Fibroblast of the conjunctiva (primary cell): ENCODE measurements at regions not wholly inside any gene's neighbourhood (a gene's known extent, or its start where the extent isn't known, plus 50 kb on each side); places are given as distances from the start of the nearest gene placed in this dataset.

Experiments used
- DNase-seq: peaks from one replicate; pipeline ENCODE4 v3.0.0-alpha.2; 2010; ENCODE audit warnings: low read depth

DNA sequence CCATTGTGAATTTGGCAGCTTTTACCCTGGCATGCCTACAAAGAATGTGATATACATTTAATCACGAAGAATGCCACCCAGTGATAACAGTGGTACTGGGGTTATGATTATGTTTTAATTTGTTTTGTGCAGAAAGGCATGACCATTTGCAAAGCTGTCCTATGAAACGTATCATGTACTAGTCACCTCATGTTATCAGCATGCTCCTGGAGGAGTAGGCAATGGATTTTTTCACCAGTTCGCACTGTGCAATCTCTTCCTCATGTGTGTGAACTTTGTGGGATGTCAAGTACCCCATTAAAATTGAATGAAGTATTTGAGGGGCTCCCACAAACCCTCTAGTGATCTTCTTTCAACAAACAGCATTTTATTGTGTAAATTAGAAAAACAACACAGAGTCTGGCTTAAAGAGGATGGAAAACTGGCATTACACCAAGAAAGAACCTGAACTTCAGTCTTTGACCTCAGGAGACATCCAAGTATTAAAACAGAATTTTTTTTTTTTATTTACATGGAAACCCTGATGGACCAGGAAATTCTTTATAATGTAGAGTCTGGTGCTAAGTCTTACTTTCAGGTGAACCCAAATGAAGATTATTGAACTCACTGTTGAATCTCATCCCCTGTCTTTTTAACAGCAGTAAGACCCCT lies 200.6 kb upstream of the PGRMC2 start:
- DNase-seq, result no peak

DNA sequence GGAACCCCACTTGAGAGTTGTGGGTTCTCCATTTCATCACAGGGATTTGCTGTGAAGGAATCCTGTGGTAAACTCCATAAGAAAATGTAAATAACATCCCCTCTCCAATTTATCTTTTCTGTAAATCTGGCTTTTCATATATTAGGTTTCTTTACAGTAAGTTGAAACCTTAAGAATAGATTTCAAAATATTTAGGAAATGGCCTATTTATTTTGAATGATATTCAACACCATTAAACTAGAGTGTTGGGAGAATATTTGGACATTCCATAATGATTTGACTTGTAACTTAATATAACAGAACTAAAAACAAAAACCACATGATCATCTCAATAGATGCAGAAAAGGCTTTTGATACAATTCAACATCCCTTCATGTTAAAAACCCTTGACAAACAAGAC lies 197.3 kb upstream of the PGRMC2 start:
- no peak for DNase-seq

DNA sequence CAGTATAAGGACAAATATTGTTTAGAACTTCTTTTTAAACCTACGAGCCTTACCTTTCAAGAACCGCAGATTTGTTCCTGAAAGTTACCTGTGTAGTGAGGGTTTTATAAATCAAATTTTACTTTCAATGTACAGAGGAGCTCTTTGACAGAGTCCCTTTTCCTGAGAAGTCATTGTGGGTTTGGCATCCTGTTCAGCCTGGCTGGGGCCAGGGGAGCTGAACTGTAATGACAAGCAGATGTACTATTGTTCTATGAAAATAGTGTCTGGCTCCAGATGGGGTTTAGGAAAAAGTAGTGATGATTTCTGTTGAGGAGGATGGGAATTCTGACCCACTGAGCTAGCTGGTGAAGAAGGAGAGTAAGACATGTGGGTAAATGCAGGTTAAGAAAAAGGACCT lies 196.2 kb upstream of the PGRMC2 start:
- DNase-seq, result peak; percentile 40

DNA sequence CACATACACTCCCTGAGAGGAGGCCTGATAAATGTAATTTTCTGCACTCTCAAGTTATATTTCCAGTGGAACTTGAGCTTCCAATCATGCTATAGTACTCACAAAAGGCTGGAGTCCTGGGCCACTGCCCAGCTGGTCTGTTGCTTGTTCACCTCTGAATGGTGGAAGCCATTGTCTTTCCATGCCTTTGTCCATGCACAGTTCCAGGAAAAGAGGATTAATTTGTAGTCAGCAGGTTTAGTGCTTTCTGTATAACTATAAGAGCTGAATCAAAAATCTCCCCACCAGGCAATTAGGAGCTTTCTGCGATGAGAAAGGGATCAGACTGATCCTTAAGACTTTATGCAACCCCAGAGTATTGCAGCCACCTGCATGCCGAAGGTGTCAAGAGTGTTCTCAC lies 195.4 kb upstream of the PGRMC2 start:
- DNase-seq, result no peak

DNA sequence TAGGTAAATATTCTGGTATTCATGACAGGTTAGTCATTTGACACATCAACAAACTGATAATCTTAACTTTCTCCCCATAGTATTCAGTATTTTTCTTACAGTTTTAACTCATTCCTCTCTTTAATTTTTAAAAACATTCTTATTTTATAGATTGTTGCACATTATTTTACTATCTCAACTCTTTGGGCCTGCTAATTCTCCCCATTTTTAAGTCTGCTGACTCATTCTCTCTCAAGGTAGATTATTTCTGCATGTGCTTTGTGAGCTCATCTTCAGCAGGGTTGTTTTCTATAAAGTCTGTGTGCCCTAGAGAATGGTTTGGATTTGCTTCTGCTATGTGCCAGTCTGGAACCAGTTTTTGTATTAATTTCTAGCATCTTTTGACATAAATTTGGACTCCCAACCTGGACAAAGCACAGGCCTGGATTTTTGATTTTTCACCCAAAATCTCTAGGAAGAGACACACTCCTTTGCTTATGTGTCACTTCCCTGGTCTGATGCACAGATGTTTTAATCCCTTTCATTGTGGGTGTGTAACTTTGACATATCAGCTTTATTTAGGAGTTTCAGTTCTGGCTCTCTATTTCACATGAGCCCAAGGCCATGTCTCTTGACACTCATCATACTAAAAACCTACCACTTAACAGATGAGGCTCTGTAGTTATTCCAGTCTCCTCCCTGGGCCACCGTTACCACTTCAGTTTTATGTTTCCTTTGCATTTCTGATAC lies 194.3 kb upstream of the PGRMC2 start:
- no peak for DNase-seq

DNA sequence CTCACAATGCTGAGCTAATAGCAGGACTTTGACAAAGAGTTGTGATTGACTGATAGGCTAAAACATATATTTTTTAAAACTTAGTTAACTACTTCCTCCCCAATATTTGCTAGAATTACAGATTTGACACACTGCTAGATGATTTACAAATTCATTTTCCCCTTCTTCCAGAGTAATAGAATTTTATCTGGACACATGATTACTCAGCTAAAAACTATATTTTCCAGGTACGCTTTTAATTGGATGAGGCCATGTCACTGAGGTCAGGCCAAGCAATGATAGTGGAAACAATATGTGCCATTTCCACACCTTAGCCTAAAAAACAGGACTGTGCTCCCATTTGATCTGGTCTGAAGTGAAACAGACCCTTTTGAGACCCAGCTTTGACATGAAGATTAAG lies 193.3 kb upstream of the PGRMC2 start:
- DNase-seq, result no peak

DNA sequence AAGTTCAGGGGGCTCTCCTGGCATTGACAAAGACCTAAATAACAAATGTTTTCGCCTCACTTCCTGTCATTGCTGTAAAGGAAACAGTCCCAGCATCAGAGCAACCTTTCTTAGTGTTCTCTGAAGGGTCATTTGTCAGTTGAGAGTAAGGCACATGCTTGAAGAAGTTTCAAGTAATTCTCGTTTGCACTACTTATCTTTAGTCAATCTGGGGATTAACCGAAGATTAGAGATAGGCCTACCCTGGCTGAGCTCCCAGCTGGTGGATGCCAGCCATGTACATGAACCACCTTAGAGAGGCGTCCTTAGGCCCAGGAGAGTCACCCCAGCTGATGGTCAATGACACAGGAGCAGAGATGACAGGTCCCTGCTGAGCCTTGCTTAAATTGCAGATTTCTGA lies 189.9 kb upstream of the PGRMC2 start:
- no peak for DNase-seq

DNA sequence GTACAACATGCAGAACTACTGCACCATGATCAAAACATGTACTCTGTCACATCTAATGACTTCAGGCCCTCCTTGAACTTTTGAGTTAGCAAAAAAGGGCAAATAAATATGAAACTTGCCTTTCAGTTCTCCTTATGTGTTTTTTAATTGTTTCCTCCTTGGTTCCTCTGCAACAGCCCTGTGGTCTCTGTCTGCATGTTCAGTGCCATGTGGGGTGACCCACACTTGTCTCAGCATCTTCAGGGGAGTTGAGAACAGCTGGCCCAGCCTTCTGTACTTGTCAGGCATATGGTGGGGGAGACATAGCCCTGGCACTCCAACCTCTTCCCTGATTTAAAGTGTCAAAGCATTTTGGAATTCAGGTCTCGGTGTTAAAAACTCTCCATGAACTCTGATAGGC lies 188.0 kb upstream of the PGRMC2 start:
- DNase-seq, result no peak

DNA sequence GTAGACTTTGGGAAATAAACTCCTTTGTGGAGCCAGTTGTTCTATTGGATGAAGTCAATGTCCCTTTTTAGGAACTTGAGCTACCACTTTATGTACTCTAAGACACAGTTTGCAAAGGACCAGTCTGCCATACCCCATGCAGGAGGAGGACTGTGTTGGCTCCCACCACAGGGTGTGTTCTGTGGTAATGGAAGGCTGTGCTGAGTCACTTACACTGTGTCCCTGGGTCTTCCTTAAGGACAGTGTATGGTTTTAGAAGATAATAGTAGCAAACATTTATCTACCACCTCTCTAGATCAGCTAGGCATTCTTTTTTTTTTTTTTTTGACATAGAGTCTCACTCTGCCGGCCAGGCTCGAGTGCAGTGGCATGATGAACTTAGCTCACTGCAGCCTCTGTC lies 184.0 kb upstream of the PGRMC2 start:
- no peak for DNase-seq

DNA sequence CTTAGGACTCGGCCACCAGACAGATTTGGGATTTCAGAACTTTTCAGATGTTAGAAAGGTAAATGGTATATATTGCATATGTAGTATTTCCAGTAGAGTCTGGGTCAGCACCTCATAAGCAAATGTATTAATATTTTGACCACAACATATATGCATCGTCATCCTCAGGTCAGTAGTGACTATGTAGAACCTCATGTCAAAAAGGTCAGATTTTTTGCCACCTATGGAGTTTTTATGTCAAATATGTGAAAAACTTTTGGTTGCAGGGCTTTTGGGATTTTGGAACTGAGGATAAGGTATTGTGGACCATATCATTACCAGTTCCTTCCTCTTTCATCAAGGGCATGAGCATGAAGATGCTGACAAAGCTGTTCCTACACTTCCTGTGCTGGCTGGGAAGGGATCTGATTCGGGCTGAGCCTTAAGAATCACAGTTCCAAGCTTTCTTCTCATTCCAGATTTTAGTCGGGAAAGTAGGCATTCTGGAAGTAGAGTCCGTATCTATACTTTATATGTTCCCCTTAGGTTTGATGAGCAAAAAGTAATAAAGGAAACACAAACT lies 183.0 kb upstream of the PGRMC2 start:
- DNase-seq, result no peak

DNA sequence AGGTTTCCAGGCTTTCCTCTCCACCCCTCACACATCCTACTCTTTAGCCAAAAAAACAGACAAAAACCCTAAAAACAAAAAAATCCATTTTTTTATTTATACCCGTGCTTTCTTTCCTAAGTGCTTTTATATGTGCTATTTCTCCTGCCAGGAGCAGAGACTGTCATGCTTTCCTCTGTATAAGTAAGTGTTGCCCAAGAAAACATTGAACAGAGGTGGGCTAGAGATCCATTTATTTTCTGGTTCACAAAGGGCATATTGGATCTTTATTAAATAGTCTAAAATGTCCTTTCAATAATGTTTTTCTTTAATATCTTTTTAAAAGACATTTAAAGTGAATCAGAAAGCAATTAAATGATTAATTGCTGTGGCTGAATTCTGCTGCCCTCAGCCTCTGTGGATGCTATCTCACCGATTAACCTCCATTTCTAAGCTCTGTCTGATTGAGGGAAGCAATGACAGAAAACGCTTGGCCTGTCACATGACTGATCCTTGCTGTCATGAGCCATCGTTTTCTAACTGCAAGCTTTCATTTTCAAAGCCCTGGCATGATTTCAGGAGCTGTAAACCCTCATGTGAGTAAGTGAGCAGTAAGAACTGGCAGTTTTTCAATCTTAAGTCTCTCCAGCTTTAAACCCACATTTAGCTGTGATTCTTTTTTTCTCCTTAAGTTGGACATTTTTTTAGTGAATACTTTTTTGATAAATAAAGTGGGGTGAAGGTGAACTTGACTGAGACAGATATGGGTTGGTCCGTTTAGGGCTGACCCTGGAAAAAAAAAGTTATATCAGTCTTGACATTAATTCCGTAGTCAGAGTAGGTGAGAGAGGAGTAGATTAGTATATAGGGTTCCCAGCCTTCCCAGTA lies 180.7 kb upstream of the PGRMC2 start:
- DNase-seq, result peak; percentile 99

DNA sequence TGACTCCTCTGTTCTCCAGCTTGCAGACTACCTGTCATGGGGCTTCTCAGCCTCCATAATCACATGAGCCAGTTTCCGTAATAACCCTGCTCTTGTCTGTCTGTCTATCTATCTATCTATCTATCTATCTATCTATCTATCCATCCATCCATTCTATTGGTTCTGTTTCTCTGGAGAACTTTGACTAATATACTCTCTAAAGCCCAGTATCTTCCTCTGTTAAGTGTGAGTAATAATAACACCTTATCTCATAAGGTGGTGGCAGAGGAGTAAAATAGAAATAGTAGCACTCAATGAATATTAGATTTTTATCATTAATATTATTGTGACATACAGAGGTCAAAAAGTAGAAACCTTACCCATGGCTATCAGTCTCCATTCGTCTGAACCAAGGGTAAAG lies 177.9 kb upstream of the PGRMC2 start:
- no peak for DNase-seq

DNA sequence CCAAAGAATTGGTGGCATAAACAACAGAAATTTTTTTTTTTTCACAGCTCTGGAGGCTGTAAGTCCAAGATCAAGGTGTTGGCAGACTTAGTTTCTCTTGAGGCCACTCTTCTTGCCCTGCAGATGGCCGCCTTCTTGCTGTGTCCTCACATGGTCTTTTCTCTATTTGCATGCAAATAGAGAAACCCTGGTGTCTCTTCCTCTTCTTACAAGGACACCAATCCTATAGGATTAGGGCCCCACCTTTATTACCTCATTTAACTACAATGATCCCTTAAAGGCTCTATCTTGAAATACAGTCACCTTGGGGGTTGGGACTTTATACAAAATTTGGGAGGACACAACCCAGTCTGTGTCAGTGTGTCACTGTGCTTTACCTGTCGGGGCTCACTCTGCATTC lies 175.4 kb upstream of the PGRMC2 start:
- DNase-seq, result no peak

DNA sequence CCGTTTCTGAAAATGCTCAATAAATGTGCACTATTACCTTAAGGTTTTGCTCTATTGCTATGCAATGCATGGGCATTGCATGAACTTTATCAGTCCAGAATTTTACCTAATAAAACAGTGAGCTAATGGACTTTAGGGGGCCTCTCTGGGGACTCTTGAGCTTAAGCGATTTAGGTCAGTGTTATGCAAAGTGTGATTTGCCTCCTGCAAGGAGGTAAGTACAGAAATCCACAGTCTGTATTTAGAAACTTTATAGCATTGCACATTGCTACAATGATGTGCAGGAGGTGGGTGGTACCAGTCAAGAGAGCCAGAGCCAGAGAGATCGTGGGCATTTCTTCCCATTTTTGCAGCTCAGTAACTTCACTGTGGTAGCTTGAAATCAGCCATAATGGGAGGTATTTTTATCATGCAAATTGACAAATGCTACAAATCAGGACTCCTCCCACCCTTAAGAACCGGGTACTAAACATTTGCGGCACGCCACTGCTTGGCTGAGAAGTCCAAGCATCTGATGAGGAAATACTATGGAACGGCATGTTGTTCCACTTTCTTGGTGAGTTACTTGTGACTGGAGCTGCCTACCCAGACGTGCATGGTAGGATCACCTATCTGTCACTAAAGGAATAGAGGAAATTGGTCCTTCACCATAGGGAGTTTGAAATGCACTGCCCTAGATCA lies 174.6 kb upstream of the PGRMC2 start:
- no peak for DNase-seq

DNA sequence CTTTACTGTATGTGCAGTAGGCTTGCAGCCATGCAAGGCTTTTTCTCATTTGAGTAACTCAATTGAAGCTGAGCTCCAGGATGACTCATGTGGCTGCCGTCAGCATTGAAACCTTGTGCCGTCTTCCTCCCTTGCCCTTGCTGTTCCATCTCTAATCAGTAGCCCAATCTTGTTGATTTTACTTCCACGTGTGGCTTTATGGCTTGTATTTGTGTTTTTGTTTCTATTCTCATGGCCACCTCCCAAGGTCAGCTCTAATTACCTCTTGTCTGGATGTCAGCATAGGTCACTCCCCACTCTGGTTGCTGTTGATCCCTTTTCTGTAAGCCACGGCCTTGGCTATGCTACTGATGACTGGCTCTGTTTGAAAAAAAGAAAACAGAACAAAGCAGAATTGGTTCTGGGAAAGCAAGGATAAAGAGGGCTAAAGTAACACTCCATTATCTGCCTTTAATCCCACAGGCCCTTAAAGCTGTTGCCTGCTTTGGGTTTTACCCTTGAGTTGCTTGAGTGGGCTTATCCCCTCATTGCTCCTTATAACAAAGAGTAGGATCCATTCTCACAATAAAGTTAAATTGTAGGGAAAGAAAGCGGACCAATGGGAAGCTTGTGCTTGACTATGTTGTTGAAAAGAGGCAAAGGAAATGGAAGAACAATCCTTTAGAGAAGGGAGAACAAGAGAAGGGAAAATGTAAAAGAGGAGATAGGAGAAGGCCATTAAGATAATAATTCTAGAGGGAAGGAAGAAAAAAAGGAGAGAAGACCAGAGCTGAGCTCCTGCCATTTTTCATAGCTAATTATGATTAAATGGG lies 173.9 kb upstream of the PGRMC2 start:
- DNase-seq, result peak; percentile 81

DNA sequence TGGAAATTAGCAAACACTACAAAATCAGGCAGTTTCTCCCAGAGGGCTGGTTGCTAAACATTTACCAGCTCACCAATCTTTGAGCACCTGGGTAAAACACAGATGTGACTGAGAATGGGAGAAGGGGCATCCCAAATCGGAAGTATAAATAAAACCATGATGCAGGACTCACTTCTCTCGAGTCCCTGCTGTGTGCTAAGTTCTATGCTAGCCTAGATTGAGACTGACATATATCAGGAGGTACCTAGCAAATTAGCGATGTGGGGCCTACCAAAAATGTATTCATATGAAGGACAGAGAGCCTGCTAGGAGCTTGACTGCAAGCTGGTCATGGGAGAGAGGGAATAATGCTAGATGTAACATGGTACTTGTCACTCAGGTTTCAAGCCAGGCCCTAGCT lies 171.9 kb upstream of the PGRMC2 start:
- DNase-seq, result no peak

DNA sequence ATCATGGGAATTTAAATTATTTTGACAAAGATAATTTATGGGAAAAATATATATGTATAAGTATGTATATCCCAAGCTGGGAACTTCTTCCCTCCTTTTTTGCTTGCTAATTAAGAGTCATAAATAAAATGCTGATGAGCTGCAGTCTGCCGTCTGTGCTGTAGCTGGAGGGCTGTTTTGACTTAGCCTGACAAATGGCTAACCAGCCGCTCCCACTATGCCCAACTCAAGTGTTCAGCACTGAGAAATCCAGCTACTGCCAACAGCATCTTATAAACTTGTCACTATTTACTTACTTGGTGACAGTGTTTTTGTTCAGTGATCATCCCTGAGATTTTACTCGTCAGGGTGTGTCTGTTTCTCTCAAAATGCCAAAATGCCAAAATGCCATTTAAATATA lies 171.2 kb upstream of the PGRMC2 start:
- DNase-seq, result no peak

DNA sequence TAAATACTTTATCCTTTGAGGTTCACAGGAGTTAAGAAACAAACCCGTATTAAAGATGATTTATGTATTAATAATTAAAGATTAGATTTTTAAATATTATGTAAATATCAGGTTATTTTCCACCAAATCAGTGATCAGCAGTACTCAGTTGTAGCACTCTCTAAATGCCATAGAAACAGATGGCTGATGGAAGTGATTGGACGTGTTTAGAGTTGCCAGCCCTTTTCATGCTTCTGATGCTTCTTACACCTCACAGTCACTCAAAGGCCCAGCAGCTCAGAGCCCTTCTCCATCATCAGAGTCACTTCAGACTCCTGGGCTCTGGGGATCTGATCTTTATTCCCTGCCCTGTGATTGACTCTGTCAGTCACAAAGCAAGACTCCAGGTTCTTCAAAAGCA lies 170.1 kb upstream of the PGRMC2 start:
- DNase-seq, result no peak

DNA sequence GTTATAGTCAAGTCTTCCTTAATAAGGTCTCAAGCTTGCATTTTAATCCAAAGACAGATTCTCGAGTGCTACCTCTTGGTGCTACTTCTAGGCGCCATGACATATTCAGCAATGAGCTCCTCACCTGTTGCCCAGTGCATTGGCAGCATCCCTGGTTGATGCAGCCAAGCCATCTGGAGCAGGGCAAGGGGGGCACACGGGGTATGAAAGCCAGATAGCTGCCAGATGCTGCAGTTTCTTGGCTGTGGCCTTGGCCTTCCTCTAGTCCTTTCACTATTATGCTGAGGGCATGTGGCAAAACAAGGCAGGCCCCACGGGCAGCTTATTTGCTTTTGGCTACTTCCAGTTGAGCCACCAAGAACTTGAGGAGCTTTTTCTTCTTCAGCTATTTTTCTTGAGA lies 168.6 kb upstream of the PGRMC2 start:
- DNase-seq, result no peak

DNA sequence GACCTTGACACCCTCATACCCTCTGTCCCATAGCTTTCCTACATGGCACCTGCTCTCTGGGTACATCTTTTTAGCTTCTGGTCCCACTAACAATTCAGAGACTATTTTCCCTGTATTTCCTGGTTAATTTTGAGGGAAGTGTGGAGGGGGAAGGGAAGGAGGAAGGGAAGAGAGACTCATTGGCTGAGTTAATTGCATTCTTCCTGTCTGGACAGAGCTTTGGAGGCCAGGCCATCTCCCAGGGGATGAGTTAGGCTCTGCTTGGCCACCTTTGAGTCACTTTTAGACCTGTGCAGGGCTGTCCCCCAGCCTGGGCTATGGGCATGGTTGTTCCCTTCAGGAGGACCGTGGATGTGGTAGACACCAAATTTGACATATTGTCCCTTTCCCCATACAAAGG lies 167.9 kb upstream of the PGRMC2 start:
- no peak for DNase-seq

DNA sequence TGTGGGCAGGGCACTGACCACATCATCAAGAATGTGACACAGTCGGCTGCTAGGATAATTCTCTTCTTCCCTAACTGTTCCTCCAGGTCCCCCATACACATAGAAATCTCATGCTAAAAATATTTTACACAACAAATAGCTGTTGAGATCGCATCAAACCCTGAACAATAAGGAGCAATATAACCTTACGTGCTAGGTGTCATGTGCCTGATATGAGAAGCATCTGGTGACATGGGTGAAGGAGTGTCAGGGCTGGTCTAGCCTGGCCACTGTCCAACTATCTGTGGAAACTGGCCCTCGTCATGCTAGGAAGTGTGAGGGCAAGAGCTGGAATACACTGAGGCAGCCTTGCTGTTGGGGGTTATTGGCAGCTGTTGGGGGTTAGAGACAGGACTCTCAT lies 167.3 kb upstream of the PGRMC2 start:
- DNase-seq, result no peak
